PFSK-1 (cell line): ENCODE measurements at regions not wholly inside any gene's neighbourhood (a gene's known extent, or its start where the extent isn't known, plus 50 kb on each side); places are given as distances from the start of the nearest gene placed in this dataset.

Source experiments
- FOXP2 ChIP-seq: optimal IDR thresholded peaks from 2 replicates; pipeline ENCODE3; 2011; ENCODE audit warnings: borderline replicate concordance, control low read depth, inconsistent platforms; ENCODE audit not compliant: insufficient read depth; ENCODE audit errors: extremely low read length, extremely low read depth
- POLR2AphosphoS5 ChIP-seq: IDR thresholded peaks from 2 replicates; pipeline ENCODE4 v1.6.1; 2012; ENCODE audit warnings: low read depth, mild to moderate bottlenecking, control low read depth, low read length, moderate library complexity
- REST ChIP-seq, 2 experiments: IDR thresholded peaks; 2 replicates each; pipeline versions ENCODE4 v1.6.1 to v1.8.0; 2011 to 2012; ENCODE audit warnings: low read depth in 2 of 2, low read length in 2 of 2, control low read depth in 1 of 2, inconsistent platforms in 1 of 2, mild to moderate bottlenecking in 1 of 2, moderate library complexity in 1 of 2; ENCODE audit not compliant: insufficient read depth in 1 of 2
- SIN3A ChIP-seq: IDR thresholded peaks from 2 replicates; pipeline ENCODE4 v1.6.1; 2012; ENCODE audit warnings: mild to moderate bottlenecking, low read length, moderate library complexity, borderline replicate concordance; ENCODE audit not compliant: insufficient read depth
- TAF1 ChIP-seq: IDR thresholded peaks from 2 replicates; pipeline ENCODE4 v1.6.1; 2012; ENCODE audit warnings: low read length, control low read depth, borderline replicate concordance; ENCODE audit not compliant: insufficient read depth

- no peak for TF ChIP-seq TAF1
- TF ChIP-seq SIN3A, result no peak
- no peak for TF ChIP-seq FOXP2
Observed at GRCh38 chr6:91428953-91429560, 842.2 kb upstream of the MAP3K7 start.

- TF ChIP-seq TAF1, result no peak
- no peak for TF ChIP-seq SIN3A
- TF ChIP-seq REST (IDR thresholded peaks at IDR 0.05; ENCODE audit: insufficient read depth in 1 of 2, low read depth in 2 of 2, low read length in 2 of 2), result no peak
- TF ChIP-seq FOXP2, result no peak
- TF ChIP-seq POLR2AphosphoS5, result no peak
Observed at GRCh38 chr6:91428296-91428695, 841.4 kb upstream of the MAP3K7 start.

GRCh38 chr6:91420243-91420642, 833.4 kb upstream of the MAP3K7 start:
- TF ChIP-seq FOXP2 (no peak), REST (IDR thresholded peaks at IDR 0.05; ENCODE audit: insufficient read depth in 1 of 2, low read depth in 2 of 2, low read length in 2 of 2) (no peak), SIN3A (no peak), POLR2AphosphoS5 (no peak), TAF1 (no peak)

- TF ChIP-seq POLR2AphosphoS5, result no peak
- TF ChIP-seq SIN3A, result no peak
- no peak for TF ChIP-seq TAF1
- no peak for TF ChIP-seq REST (IDR thresholded peaks at IDR 0.05; ENCODE audit: insufficient read depth in 1 of 2, low read depth in 2 of 2, low read length in 2 of 2)
- TF ChIP-seq FOXP2, result no peak
Observed at GRCh38 chr6:91415031-91415605, 828.2 kb upstream of the MAP3K7 start.

- TF ChIP-seq FOXP2 (no peak), REST (IDR thresholded peaks at IDR 0.05; ENCODE audit: insufficient read depth in 1 of 2, low read depth in 2 of 2, low read length in 2 of 2) (no peak)
Observed at GRCh38 chr6:91412532-91412931, 825.7 kb upstream of the MAP3K7 start.
